ENCODE measurements at regions not wholly inside any gene's neighbourhood (a gene's known extent, or its start where the extent isn't known, plus 50 kb on each side); places are given as distances from the start of the nearest gene placed in this dataset.

GRCh38 chr5:15206133-15206532, 293.8 kb upstream of the FBXL7 start:
- no peak for DNase-seq (ENCODE audit: low read depth in 1 of 2, low spot score in 1 of 2)
- Histone ChIP-seq H3K4me1 (ENCODE audit: low read depth) (peaks cover 7% of the 10 kb centered on the region), H3K4me3 (no peak overlapping the region), H3K36me3 (no peaks in the 10 kb centered on the region), H3K27ac (no peak overlapping the region), H3K9me3 (ENCODE audit: low read depth) (no peaks in the 10 kb centered on the region), H3K27me3 (no peaks in the 10 kb centered on the region)
- TF ChIP-seq CTCF (IDR thresholded peaks at IDR 0.05; ENCODE audit: low read depth, low read length): no peak

GRCh38 chr5:15203376-15203775, 296.6 kb upstream of the FBXL7 start:
- H3K27ac ChIP-seq: no peak overlapping the region
- H3K9me3 ChIP-seq (ENCODE audit: low read depth): no peaks in the 10 kb centered on the region
- no peaks in the 10 kb centered on the region for H3K27me3 ChIP-seq
- TF ChIP-seq CTCF (IDR thresholded peaks at IDR 0.05; ENCODE audit: low read depth, low read length): no peak
- H3K4me3 ChIP-seq: no peak overlapping the region
- H3K4me1 ChIP-seq (ENCODE audit: low read depth): no peaks in the 10 kb centered on the region
- peak in 1 of 2 donors; percentile 21 for DNase-seq (ENCODE audit: low read depth in 1 of 2, low spot score in 1 of 2)
- H3K36me3 ChIP-seq: no peaks in the 10 kb centered on the region

- H3K27me3 ChIP-seq: no peaks in the 10 kb centered on the region
- H3K9me3 ChIP-seq (ENCODE audit: low read depth): no peaks in the 10 kb centered on the region
- no peak overlapping the region for H3K4me3 ChIP-seq
- no peaks in the 10 kb centered on the region for H3K4me1 ChIP-seq (ENCODE audit: low read depth)
- no peak overlapping the region for H3K27ac ChIP-seq
- peak; percentile 27 for TF ChIP-seq CTCF (IDR thresholded peaks at IDR 0.05; ENCODE audit: low read depth, low read length)
- peak in 1 of 2 donors; percentile 43 for DNase-seq (ENCODE audit: low read depth in 1 of 2, low spot score in 1 of 2)
- H3K36me3 ChIP-seq: no peaks in the 10 kb centered on the region
These were observed 309.0 kb upstream of the FBXL7 start for GRCh38 chr5:15191012-15191411.

GRCh38 chr5:15183520-15183919, 311.9 kb upstream of the ANKH start:
- H3K4me3 ChIP-seq: no peak overlapping the region
- H3K27ac ChIP-seq: no peak overlapping the region
- H3K27me3 ChIP-seq: no peaks in the 10 kb centered on the region
- H3K4me1 ChIP-seq (ENCODE audit: low read depth): no peaks in the 10 kb centered on the region
- H3K36me3 ChIP-seq: no peaks in the 10 kb centered on the region
- TF ChIP-seq CTCF (IDR thresholded peaks at IDR 0.05; ENCODE audit: low read depth, low read length): peak; percentile 49
- DNase-seq (ENCODE audit: low read depth in 1 of 2, low spot score in 1 of 2): peak; percentile 1 to 39
- no peaks in the 10 kb centered on the region for H3K9me3 ChIP-seq (ENCODE audit: low read depth)

GRCh38 chr5:15170173-15170572, 298.6 kb upstream of the ANKH start:
- TF ChIP-seq CTCF (IDR thresholded peaks at IDR 0.05; ENCODE audit: low read depth, low read length): no peak
- Histone ChIP-seq H3K36me3 (no peaks in the 10 kb centered on the region), H3K4me1 (ENCODE audit: low read depth) (no peaks in the 10 kb centered on the region), H3K27me3 (no peaks in the 10 kb centered on the region), H3K4me3 (no peak overlapping the region), H3K9me3 (ENCODE audit: low read depth) (no peaks in the 10 kb centered on the region), H3K27ac (no peak overlapping the region)
- DNase-seq (ENCODE audit: low read depth in 1 of 2, low spot score in 1 of 2): no peak

- Histone ChIP-seq H3K27ac (no peak overlapping the region), H3K27me3 (no peaks in the 10 kb centered on the region), H3K4me3 (no peak overlapping the region), H3K36me3 (no peaks in the 10 kb centered on the region), H3K4me1 (ENCODE audit: low read depth) (no peaks in the 10 kb centered on the region), H3K9me3 (ENCODE audit: low read depth) (no peaks in the 10 kb centered on the region)
- no peak for TF ChIP-seq CTCF (IDR thresholded peaks at IDR 0.05; ENCODE audit: low read depth, low read length)
- no peak for DNase-seq (ENCODE audit: low read depth in 1 of 2, low spot score in 1 of 2)
These were observed 296.8 kb upstream of the ANKH start for GRCh38 chr5:15168358-15168757.
